LNCaP clone FGC (cell line): ENCODE measurements at regions not wholly inside any gene's neighbourhood (a gene's known extent, or its start where the extent isn't known, plus 50 kb on each side); places are given as distances from the start of the nearest gene placed in this dataset.

Source experiments
- DNase-seq: peaks from one replicate; pipeline ENCODE4 v3.0.0-alpha.2; 2011; ENCODE audit warnings: low read depth
- H3K4me3 ChIP-seq: 2 replicates; pipeline ENCODE4 v1.5.1; 2011; ENCODE audit warnings: mild to moderate bottlenecking, low read depth, low read length, control low read depth
- CTCF ChIP-seq: IDR thresholded peaks from 2 replicates; pipeline ENCODE4 v1.5.1; 2012; ENCODE audit warnings: mild to moderate bottlenecking; ENCODE audit not compliant: control insufficient read depth, insufficient read depth; ENCODE audit errors: extremely low read depth

DNA sequence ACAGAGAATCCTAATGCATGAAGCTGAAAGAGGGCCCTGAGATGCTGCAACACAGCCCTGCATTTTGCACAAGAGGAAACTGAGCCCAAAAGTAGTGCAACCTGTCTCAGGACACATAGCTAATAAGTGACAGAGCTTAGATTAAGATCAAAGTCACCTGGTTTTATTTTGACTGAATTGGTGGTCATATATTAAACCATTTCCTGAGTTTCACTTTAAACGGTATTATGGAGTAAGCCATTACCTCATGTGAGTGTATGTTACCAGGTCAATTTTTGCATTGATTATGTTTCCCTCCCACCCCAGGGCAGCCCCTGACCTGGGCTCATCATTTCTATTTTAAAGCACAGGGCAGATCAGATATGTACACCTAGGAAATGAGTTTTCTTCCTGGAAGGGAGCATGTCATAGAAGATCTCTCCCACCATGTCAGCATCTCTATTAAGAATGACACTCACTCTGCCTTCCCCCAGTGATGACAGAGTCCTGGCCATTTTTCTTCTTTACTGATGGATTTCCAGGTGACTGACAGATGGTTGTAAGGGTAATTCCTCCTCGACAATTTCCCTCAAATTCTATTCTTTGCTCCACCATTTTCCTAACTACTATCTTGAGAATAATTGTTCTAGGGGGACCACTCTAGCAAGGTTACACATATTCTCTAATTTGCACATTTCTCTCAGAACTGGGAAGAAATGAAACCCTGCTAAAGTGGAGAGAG lies 441.3 kb upstream of the SLC14A2 start:
- H3K4me3 ChIP-seq = no peak overlapping the region
- TF ChIP-seq CTCF = no peak
- no peak for DNase-seq

GRCh38 chr18:45174629-45175136 lies 440.6 kb upstream of the SLC14A2 start:
- no peak for TF ChIP-seq CTCF

GRCh38 chr18:45175511-45175910 lies 439.8 kb upstream of the SLC14A2 start:
- H3K4me3 ChIP-seq = no peak overlapping the region
- no peak for TF ChIP-seq CTCF
- DNase-seq = no peak

More at GRCh38 chr18:45174629-45175136, 440.6 kb upstream of the SLC14A2 start:
- no peak for DNase-seq
- H3K4me3 ChIP-seq = no peak overlapping the region

- TF ChIP-seq CTCF = no peak
- DNase-seq = no peak
- H3K4me3 ChIP-seq = no peak overlapping the region
These were observed 428.4 kb upstream of the SLC14A2 start for GRCh38 chr18:45186832-45187231.

DNA sequence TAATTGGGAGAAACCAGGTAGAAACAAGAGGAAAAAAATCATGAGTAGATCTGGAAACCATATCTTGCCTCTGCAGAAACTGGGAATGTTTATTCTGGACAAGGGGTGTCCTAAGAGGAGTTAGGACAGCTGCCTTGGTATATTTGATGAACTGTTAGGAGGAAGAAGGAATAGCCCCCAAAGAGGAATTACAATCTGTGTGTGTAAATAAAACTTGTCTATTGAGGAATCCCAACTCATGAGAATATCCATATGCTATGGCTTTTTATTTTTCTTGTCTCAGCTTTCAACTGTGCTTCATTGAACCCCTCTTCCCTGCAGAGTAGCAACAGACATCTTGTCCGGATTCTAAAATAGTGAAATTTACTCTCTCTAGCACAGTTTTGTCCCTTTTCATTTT lies 423.5 kb upstream of the SLC14A2 start:
- no peak for DNase-seq
- TF ChIP-seq CTCF = no peak
- no peak overlapping the region for H3K4me3 ChIP-seq

GRCh38 chr18:45197526-45197970 lies 417.7 kb upstream of the SLC14A2 start:
- no peak overlapping the region for H3K4me3 ChIP-seq
- TF ChIP-seq CTCF = no peak
- DNase-seq = no peak

GRCh38 chr18:45198526-45198925 lies 416.8 kb upstream of the SLC14A2 start:
- no peak for TF ChIP-seq CTCF
- no peak overlapping the region for H3K4me3 ChIP-seq
- DNase-seq = no peak
